NCI-H2196 treated with DMSO at 0.1 percent for 48 hours (cell line): ENCODE measurements at regions not wholly inside any gene's neighbourhood (a gene's known extent, or its start where the extent isn't known, plus 50 kb on each side); places are given as distances from the start of the nearest gene placed in this dataset.
"Not testable (repeated sequence)": the region's sequence is repeated elsewhere in the genome, so short reads cannot be mapped to it uniquely, and the experiment has no call there.

Experiments used
- DNase-seq: peaks from one replicate; lab custom pipeline; 2025; ENCODE audit not compliant: unreplicated experiment; lab: John Stamatoyannopoulos, UW

DNA sequence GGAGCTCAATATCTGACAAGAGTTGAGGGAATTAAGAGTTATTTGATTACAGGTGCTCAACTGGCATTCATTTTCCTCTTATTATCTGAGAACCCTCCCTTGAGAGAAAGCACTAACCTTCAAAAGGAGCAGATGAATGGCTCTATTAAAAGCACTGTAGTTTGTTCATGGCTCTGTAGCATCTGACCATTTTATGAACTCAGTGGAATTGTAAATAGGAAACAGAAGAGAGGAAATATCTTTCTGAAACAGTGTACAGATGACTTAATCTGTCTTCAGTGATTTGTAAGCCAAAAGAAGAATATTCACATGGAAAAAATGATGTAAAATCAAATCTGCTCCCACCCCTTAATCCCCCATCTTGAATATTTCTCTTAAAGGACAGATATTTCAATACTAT is 810.4 kb upstream of the GRAMD2B start:
- DNase-seq = peak; percentile 63

DNA sequence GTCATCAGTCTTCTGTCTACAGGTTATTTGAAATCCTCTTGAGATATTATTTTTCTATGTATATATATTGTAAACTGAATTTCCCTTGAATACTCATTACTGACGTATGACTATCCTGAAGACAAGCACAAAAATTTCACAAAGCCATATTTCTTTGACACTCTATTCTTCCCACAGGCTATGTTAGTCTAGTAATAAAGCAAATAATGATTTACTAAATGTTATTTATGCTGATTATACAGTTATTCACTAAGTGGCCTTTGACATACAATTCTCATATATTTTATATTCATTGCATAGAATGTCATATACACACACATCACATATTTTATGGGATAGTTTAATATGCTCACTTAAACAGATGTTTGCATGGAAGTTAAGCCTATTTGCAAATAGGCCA is 793.0 kb upstream of the GRAMD2B start:
- no peak for DNase-seq

DNA sequence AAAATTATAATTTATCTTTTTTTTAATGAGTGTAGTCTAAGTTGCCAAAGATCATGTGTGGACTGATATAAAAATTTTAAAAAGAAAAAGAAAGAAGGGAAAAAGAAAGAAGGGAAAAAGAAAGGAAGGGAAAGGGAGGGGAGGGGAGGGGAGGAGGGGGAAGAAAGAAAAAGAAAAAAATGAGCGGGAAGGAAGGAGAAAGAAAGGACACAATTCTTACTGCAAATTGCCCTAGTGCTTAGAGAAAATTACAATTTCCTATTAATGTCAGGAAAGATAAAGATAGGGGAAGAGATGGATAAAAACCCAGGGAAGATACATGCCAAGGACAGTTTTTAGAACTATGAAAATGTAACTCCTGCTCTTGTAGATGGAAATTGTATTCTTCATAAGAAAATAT is 789.7 kb upstream of the GRAMD2B start:
- DNase-seq = no peak

DNA sequence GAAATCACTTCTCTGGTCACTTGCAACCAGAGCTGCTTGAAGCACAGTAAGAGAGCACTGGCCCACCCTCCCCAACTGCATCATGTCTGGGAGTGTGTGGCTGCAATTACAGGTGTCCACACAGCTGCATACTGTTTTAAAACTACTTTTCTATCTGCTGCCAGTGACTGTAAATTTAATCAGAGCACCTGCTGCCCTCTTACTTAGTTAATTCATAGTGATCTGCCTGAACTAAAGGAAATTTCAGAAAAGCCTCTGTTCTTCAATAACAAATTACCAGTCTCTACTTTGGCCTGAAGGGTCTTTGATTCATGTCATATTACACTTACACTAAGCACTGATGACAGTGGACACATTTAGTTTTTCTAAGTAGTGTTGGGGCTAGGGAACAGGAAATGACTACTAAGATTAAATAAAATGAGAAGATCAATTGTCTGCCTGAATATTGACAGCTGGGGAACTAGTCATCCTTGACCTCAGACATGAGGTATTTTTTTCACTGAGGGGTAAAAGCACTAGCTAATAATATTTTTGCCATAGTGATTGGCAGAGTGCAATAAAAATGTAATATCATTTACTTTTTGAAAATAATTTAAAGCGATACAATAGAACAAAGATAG is 788.9 kb upstream of the GRAMD2B start:
- DNase-seq = no peak

DNA sequence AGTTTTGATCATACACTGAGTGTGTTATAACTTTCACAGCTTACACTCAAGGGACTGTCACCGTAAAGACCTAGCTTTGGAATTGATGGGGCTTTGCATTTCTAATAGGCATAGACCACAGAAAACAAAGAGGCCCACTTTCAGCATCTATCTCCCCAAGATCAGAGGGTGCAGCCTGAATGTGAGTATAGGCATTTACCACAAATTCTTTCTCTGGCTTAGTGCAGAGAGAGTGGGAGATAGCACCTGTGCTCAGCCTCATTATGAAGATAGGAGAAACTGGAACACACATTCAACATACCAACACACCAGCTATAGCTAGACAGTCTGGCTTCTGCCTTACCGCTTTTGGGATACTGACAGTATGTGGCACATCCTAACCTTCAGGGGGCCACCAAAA is 783.4 kb upstream of the GRAMD2B start:
- no peak for DNase-seq

DNA sequence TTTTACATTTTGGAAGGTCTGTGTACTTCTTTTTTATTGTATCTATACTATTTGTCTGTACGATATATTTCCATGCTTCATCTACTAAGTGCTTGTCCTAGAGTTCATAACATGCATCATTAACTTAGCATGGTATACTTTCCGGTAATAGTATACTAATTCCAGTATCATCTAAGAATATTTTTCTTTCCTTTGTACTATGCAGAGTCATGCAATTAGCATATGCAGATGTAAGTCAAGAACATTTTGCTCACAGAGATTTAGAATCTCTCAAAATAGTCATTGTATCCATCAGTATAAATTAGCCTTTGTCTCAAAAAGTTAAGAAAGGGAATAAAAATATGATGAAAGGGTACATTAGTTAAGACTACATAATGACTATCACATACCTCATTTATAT is 770.4 kb upstream of the GRAMD2B start:
- no peak for DNase-seq

DNA sequence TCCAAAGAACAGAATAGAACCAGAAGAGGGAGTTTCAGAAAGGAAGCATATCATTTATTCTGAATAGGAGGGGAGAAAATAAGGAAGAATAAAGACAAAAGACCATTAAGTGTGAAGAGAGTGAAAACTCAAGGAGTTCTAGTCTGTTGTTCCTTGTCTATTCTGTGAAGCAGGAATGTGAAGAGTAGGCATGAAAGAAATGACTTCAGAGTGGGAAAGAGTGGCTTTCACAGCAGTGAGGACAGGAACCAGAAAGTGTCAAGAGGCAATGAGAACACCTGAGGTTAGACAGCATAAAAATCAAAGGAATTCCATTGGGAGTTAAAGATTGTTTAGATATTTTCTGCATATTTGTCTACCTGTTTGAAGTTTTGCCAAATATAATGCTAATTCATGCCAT is 768.8 kb upstream of the GRAMD2B start:
- DNase-seq = no peak

DNA sequence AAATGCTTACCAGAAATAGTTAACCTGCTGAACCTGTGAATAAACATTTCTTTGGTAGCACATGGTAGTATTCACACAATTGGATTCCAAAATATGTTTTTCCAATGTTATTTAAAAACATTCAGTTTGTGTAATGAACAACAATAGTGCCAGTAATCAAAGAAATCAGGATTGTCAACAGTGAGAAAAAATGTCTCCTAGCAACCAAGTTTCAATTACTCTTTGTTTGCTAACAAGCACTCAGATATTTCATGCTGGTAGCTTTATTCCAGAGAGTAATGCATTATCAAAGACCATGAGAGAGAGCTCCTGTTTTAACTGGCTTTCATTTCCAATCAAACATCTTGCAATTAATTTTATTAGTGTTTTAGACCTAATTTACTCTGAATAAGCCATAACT is 768.1 kb upstream of the GRAMD2B start:
- DNase-seq = no peak

DNA sequence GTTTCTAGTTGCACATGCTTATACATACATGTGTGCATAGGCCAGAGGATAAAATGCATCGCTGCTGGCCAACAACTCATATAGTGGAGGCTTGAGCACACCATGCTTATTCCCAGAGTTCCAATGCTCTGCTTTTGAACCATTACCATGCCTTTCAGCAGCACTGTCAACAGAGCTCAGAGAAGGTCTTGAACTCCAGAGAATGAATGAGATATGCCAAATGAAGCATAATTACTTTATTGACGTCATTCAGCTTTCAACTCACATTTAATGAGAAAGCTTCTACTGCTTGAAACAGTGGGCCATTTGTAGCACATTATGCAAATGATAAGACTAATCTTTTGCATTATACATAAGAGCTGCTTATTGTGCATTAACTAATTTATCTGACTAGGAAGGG is 765.3 kb upstream of the GRAMD2B start:
- no peak for DNase-seq

DNA sequence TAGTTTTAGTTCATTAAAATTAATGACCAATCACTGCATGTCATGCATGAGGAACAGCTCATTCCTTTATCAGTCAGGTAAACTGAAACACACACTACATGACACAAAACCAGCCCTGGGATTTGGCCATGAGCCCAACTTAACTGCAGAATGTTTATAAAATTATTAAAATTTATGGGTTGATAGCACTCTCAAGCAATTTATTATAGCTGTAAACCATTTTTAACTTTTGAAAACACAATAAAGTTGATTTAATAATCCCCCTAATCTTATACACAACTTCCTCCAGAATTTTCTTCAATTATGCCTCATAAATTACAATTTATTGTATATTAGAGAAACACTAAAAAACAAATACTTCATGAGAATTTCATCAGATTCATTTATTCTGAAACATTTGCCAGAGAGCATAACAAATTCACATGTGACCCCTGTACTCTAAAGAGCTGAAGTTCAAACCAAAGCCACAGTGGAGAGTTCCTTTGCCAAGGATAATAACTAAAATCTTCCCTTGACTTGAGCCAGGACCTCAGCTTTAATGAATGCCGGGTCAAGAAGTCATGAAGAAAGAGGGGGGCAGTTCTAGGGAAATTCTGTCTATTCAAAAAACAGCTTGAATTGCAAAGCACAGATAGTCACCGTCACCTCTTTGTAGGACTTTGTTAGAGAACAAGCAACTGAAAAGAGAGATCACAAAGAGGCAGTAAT is 763.7 kb upstream of the GRAMD2B start:
- DNase-seq = no peak

DNA sequence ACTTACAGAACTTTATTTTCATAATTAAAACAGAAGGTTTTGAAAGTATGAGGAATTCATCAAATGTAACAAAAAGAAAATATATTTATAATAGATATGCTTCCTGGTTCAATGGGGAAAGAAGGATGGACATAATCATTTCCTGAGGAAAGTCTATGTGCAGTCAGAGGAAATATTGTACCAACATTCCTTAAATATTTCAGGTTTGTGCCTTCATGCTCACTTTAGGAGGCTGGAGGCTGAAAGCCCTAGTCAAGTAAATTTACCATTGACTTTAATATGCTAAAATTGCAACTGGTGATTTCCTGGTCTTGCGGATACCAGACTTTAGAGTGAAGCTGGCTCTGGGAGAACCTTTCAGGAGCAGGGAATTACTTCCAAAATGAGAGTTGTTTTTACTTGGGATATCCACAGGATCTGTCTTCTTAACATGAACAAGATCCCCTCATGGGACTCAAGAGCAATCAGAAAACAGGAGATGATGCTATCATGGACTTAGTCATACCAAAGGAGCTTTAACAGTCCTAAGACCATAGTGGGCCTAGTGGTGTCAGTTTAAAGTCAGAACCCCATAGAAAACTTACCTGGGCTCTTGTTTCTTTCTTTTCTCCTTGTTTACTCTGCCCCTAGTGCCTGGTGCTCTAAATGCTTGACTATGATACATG is 762.8 kb upstream of the GRAMD2B start:
- no peak for DNase-seq

DNA sequence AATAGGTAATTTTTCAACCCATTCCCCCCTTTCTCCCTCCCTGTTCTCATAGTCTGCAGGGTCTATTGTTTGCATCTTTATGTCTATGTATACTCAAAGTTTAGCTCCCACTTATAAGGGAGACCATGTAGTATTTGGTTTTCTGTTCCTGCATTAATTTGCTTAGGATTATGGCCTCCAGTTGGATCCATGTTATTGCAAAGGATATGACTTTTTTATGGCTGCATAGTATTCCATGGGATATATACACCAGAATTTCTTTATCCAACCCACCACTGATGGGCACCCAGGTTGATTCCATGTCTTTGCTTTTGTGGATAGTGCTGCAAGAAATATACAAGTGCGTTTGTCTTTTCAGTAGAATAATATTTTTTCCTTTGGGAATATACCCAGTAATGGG is 761.6 kb upstream of the GRAMD2B start:
- no peak for DNase-seq

DNA sequence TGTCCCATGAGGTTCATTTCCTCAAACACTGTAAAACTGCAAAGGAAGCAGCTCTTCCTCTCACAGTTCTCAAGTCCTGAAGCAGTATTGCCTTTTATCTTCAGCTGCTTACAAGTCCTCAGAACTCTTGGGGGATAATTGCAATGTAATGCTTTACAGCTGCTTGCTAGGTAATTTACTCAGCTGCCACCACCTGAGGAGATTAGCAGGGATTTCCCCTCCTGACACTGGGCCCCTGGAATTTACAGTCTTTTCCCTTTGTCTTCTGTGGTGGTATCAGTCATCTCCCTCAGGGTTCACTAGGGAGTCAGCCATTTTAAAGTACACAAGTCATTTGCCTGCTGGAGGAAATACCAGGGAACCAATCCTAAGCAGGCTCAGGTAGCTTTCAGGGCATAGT is 754.3 kb upstream of the GRAMD2B start:
- peak; percentile 35 for DNase-seq

DNA sequence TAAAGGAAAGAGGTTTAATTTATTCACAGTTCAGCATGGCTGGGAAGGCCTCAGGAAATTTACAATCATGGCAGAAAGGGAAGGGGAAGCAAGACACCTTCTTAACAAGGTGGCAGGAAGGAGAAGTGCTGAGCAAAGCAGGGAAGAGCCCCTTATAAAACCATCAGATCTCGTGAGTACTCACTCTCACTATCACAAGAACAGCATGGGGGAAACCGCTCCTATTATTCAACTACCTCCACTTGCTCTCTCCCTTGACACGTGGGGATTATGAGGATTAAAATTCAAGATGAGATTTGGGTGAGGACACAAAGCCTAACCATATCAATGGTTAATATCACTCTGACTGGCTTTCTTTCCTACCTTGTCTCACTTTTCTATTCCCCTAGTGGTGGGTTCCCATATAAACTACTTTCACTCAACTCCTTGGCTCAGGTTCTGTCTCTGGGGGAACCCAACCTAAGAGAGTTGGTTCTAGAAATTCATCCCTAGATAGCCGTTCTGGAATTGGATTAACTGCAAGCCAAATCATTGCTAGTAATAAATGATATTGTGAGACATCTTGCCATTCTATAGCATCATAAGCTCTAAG is 749.8 kb upstream of the GRAMD2B start:
- no peak for DNase-seq

DNA sequence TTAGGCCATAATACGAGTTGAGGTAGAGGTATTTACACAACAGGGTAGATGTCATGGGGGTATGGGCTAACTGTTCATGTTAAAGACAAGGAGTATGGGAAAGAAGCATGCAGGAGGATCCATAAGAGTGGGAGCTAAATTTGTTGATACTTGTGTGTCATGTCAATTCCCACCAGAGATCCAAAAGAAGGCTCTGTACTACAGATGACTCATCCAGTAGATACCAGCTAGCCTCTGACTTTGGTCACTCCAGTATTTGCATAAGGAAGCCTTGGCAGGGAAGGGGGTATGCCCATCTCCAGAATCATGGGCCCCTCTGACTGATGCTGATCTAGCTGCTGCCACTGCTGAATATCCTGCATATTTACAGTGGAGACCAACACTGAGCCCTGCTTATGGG is 743.7 kb upstream of the GRAMD2B start:
- no peak for DNase-seq

DNA sequence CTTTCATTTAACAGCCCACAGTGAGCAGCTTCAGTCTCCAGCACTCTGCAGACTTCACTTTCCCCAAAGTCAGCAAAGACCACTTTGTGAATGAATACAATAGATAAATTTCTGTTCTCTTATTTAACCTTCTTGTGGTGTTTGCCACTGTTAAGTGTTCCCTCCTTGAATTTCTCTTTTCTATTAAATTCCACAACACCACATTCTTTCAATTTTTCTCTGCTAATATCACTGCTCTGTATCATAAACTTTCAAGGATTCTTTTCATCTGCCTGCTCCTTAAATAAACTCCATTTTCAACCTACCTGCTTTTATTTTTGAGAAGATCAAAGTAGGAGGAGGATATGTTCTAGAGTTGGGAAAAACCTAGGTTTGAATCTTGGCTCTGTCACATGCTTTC is 739.5 kb upstream of the GRAMD2B start:
- DNase-seq = no peak

DNA sequence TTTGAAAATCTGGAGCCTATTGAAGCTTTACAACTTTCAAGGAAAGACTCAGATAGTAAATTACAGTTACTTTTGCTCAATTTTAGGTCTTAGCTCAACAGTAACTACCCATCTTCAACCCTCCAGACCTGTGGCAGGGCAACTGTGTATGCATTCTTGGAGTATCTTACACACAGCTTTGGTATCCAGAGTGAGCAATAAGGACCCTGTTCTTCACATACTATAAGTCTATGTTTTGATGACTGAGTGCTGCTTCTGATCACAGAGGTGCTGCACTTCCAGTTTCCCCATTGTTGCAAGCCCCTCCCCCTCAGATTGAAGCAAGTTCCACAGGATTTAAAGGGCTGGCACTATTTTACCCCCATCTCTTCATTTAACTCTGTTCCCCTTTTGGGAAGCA is 737.4 kb upstream of the GRAMD2B start:
- DNase-seq = no peak

DNA sequence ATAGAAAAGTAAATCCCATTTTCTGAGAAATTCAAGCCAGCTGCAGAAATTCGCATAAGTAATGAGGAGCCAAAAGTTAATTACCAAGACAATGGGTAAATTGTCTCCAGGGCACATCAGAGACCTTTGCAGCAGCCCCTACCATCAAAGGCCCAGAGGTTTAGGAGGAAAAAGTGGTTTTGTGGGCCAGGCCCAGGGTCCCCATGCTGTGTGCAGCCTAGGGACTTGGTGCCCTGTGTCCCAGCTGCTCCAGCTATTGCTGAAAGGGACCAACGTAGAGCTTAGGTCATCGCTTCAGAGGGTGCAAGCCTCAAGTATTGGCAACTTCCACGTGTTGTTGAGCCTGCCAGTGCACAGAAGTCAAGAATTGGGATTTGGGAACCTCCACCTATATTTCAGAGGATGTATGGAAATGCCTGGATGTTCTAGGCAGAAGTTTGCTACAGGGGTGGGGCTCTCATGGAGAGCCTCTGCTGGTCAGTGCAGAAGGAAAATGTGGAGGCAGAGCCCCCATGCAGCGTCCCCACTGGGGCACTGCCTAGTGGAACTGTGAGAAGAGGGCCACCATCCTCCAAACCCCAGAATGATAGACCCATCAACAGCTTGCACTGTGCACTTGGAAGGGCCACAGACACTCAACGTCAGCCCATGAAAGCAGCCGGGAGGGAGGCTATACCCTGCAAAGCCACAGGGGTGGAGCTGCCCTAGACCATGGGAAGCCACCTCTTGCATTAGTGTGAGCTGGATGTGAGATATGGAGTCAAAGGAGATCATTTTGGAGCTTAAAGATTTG is 731.3 kb upstream of the GRAMD2B start:
- DNase-seq = not testable (repeated sequence)

DNA sequence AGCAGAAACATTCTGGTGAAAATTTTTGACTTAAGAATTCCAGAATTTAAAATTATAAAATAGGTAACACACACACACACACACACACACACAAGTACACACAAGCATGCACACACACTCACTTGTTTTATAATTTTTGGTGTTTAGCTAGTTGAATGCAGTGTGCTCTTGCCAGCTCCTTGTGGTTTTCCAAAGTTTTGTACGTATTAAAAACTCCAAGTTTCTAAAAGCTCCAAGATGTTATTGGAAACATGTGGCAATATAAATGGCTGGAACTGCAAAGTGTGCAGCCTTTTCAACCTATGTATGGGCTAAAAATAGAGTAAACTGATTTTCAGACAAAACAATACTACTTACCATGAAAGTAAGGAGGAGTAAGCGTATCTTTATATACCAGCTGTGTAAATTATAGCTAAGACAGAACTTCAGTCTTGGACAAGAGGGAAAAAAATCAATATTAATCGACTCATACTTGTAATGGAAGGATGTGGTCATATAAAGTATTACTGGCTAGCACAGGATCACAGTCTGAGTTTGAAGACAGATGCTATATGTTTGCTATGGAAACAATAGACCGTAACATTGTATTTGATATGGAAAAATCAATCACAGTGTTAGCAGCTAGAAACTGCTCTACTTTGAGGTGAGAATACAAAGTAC is 727.1 kb upstream of the GRAMD2B start:
- no peak for DNase-seq

DNA sequence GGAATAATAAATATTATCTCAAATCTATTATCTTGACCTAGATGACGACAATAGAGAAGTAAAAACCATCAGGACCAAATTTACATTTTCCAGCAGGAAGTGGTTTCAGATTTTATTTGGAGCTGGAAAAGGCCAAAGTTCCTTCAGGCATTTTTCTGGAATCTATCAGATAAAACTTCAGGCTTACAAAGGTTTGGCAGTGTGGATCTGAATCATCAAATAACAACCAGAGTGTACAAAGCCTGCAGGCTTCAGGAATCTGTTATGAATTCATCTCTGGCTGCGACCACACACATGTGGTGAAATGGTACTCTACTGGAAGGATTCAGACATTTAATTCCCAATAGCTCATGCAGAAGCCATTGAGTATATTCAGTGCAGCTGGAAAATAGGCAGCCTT is 726.4 kb upstream of the GRAMD2B start:
- DNase-seq = no peak

DNA sequence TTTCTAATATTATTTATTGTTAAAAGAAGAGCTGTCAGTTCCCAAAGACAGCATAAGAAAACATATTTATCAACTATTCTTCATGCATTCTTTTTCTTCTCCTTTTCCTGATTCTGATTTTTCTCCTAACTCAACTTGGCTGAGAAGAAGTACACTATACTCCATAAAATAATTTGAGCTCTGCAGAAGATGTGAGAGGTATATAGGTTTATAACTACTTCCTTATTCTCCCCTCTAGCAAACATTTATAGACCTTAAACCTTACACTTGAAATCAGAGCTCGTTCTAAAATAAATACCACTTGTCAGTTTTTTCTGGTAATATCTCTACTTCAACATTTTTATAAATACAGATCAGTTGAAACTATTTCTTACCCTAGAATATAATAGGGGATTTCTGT is 724.8 kb upstream of the GRAMD2B start:
- no peak for DNase-seq
